ENCODE measurements at regions not wholly inside any gene's neighbourhood (a gene's known extent, or its start where the extent isn't known, plus 50 kb on each side); places are given as distances from the start of the nearest gene placed in this dataset.

GRCh38 chr2:176388861-176389260 lies 119.6 kb downstream of the MTX2 start:
- no peak for TF ChIP-seq CTCF (IDR thresholded peaks at IDR 0.05; ENCODE audit: poor library complexity, severe bottlenecking)
- DNase-seq (ENCODE audit: low spot score) (no peak), ATAC-seq (ENCODE audit: low read depth) (no peak)
- no peak overlapping the region for H3K27ac ChIP-seq (ENCODE audit: poor library complexity, severe bottlenecking)
- H3K4me1 ChIP-seq (ENCODE audit: insufficient read depth, poor library complexity, severe bottlenecking) = no peaks in the 10 kb centered on the region
- no peaks in the 10 kb centered on the region for H3K27me3 ChIP-seq (ENCODE audit: insufficient read depth, poor library complexity, severe bottlenecking)
- no peaks in the 10 kb centered on the region for H3K36me3 ChIP-seq (ENCODE audit: low read depth)
- H3K9me3 ChIP-seq (ENCODE audit: severe bottlenecking) = no peaks in the 10 kb centered on the region
- no peak overlapping the region for H3K4me3 ChIP-seq (ENCODE audit: severe bottlenecking)

GRCh38 chr2:176390276-176391147 lies 121.3 kb downstream of the MTX2 start:
- H3K36me3 ChIP-seq (ENCODE audit: low read depth) = no peaks in the 10 kb centered on the region
- no peak for DNase-seq (ENCODE audit: low spot score)
- ATAC-seq (ENCODE audit: low read depth) = no peak
- no peak overlapping the region for H3K27ac ChIP-seq (ENCODE audit: poor library complexity, severe bottlenecking)
- no peaks in the 10 kb centered on the region for H3K27me3 ChIP-seq (ENCODE audit: insufficient read depth, poor library complexity, severe bottlenecking)
- peaks cover 3% of the 10 kb centered on the region for H3K4me1 ChIP-seq (ENCODE audit: insufficient read depth, poor library complexity, severe bottlenecking)
- H3K9me3 ChIP-seq (ENCODE audit: severe bottlenecking) = no peaks in the 10 kb centered on the region
- H3K4me3 ChIP-seq (ENCODE audit: severe bottlenecking) = no peak overlapping the region
- no peak for TF ChIP-seq CTCF (IDR thresholded peaks at IDR 0.05; ENCODE audit: poor library complexity, severe bottlenecking)

GRCh38 chr2:176391148-176391419 lies 121.8 kb downstream of the MTX2 start:
- DNase-seq (ENCODE audit: low spot score) = no peak
- no peak for ATAC-seq (ENCODE audit: low read depth)
- Histone ChIP-seq H3K36me3 (ENCODE audit: low read depth) (no peaks in the 10 kb centered on the region), H3K27me3 (ENCODE audit: insufficient read depth, poor library complexity, severe bottlenecking) (no peaks in the 10 kb centered on the region), H3K4me1 (ENCODE audit: insufficient read depth, poor library complexity, severe bottlenecking) (peaks cover 3% of the 10 kb centered on the region), H3K9me3 (ENCODE audit: severe bottlenecking) (no peaks in the 10 kb centered on the region), H3K27ac (ENCODE audit: poor library complexity, severe bottlenecking) (no peak overlapping the region), H3K4me3 (ENCODE audit: severe bottlenecking) (no peak overlapping the region)
- no peak for TF ChIP-seq CTCF (IDR thresholded peaks at IDR 0.05; ENCODE audit: poor library complexity, severe bottlenecking)

- Histone ChIP-seq H3K9me3 (ENCODE audit: severe bottlenecking) (no peaks in the 10 kb centered on the region), H3K4me3 (ENCODE audit: severe bottlenecking) (no peak overlapping the region), H3K27ac (ENCODE audit: poor library complexity, severe bottlenecking) (no peak overlapping the region), H3K36me3 (ENCODE audit: low read depth) (no peaks in the 10 kb centered on the region), H3K4me1 (ENCODE audit: insufficient read depth, poor library complexity, severe bottlenecking) (peaks cover 3% of the 10 kb centered on the region), H3K27me3 (ENCODE audit: insufficient read depth, poor library complexity, severe bottlenecking) (no peaks in the 10 kb centered on the region)
- DNase-seq (ENCODE audit: low spot score) (no peak), ATAC-seq (ENCODE audit: low read depth) (no peak)
- no peak for TF ChIP-seq CTCF (IDR thresholded peaks at IDR 0.05; ENCODE audit: poor library complexity, severe bottlenecking)
Observed at GRCh38 chr2:176392249-176392648, 123.0 kb downstream of the MTX2 start.

- Histone ChIP-seq H3K27ac (ENCODE audit: poor library complexity, severe bottlenecking) (no peak overlapping the region), H3K27me3 (ENCODE audit: insufficient read depth, poor library complexity, severe bottlenecking) (no peaks in the 10 kb centered on the region), H3K9me3 (ENCODE audit: severe bottlenecking) (no peaks in the 10 kb centered on the region), H3K4me1 (ENCODE audit: insufficient read depth, poor library complexity, severe bottlenecking) (peaks cover 3% of the 10 kb centered on the region), H3K4me3 (ENCODE audit: severe bottlenecking) (no peak overlapping the region), H3K36me3 (ENCODE audit: low read depth) (no peaks in the 10 kb centered on the region)
- ATAC-seq (ENCODE audit: low read depth) (no peak), DNase-seq (ENCODE audit: low spot score) (no peak)
- TF ChIP-seq CTCF (IDR thresholded peaks at IDR 0.05; ENCODE audit: poor library complexity, severe bottlenecking) = no peak
Observed at GRCh38 chr2:176392744-176393414, 123.6 kb downstream of the MTX2 start.

All from RWPE2 (cell line).